ENCODE measurements at regions not wholly inside any gene's neighbourhood (a gene's known extent, or its start where the extent isn't known, plus 50 kb on each side); places are given as distances from the start of the nearest gene placed in this dataset.

DNA sequence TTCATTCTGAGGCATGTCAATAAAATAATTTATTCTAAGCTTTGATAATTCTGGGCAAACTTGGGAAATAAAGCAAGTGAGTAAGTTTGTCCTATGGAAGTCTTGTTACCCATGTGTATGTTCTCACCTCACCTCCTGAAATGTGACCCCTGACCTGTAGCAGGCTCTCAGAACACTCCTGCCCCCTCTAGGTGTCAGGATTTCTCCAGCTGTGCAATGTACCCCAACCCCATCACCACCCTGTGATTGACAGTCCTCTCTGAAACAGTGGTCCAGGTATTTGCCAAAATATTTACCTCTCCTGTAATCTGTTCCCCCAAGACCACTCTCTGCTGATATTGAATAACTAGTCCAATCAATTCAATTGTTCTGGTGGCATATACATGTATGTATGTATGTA is 122.6 kb upstream of the PTER start:
- TF ChIP-seq TAF1 (IDR thresholded peaks at IDR 0.05; ENCODE audit: low read depth) = no peak
- no peak for TF ChIP-seq CTCF (IDR thresholded peaks at IDR 0.05; ENCODE audit: poor library complexity, severe bottlenecking)
- TF ChIP-seq EZH2 (IDR thresholded peaks at IDR 0.05; ENCODE audit: borderline replicate concordance, insufficient read depth, low read length, poor library complexity, severe bottlenecking) = no peak
- TF ChIP-seq MXI1 (conservative IDR thresholded peaks at IDR 0.05; ENCODE audit: poor library complexity, severe bottlenecking) = no peak
- TF ChIP-seq, protein P1, sequence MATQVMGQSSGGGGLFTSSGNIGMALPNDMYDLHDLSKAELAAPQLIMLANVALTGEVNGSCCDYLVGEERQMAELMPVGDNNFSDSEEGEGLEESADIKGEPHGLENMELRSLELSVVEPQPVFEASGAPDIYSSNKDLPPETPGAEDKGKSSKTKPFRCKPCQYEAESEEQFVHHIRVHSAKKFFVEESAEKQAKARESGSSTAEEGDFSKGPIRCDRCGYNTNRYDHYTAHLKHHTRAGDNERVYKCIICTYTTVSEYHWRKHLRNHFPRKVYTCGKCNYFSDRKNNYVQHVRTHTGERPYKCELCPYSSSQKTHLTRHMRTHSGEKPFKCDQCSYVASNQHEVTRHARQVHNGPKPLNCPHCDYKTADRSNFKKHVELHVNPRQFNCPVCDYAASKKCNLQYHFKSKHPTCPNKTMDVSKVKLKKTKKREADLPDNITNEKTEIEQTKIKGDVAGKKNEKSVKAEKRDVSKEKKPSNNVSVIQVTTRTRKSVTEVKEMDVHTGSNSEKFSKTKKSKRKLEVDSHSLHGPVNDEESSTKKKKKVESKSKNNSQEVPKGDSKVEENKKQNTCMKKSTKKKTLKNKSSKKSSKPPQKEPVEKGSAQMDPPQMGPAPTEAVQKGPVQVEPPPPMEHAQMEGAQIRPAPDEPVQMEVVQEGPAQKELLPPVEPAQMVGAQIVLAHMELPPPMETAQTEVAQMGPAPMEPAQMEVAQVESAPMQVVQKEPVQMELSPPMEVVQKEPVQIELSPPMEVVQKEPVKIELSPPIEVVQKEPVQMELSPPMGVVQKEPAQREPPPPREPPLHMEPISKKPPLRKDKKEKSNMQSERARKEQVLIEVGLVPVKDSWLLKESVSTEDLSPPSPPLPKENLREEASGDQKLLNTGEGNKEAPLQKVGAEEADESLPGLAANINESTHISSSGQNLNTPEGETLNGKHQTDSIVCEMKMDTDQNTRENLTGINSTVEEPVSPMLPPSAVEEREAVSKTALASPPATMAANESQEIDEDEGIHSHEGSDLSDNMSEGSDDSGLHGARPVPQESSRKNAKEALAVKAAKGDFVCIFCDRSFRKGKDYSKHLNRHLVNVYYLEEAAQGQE (IDR thresholded peaks at IDR 0.05; ENCODE audit: borderline replicate concordance) = no peak
- TF ChIP-seq SMC3 (conservative IDR thresholded peaks at IDR 0.05; ENCODE audit: poor library complexity) = no peak
- TF ChIP-seq EP300 (conservative IDR thresholded peaks at IDR 0.05; ENCODE audit: poor library complexity, severe bottlenecking) = no peak
- TF ChIP-seq RAD21 (conservative IDR thresholded peaks at IDR 0.05) = no peak
- no peak for TF ChIP-seq POLR2AphosphoS5 (IDR thresholded peaks at IDR 0.05)
- no peaks in the 10 kb centered on the region for H3F3A ChIP-seq (ENCODE audit: insufficient read depth, low read length, poor library complexity, severe bottlenecking)

GRCh38 chr10:16316733-16317390 is 119.9 kb upstream of the PTER start:
- Histone ChIP-seq H2AFZ (ENCODE audit: low read depth, low read length) (no peak overlapping the region), H4K20me1 (ENCODE audit: insufficient read depth) (no peaks in the 10 kb centered on the region)

More for the DNA sequence above, 122.6 kb upstream of the PTER start:
- Histone ChIP-seq H3K36me3 (ENCODE audit: insufficient read depth, low read length) (no peaks in the 10 kb centered on the region), H4K20me1 (ENCODE audit: insufficient read depth) (no peaks in the 10 kb centered on the region), H3K79me2 (replicated peaks; ENCODE audit: insufficient read depth, low read length) (no peaks in the 10 kb centered on the region), H3K27me3 (ENCODE audit: insufficient read depth, low read depth, low read length) (no peaks in the 10 kb centered on the region), H3K9me3 (ENCODE audit: low read length) (no peaks in the 10 kb centered on the region), H3K9ac (ENCODE audit: low read length) (no peak overlapping the region), H3K4me3 (ENCODE audit: low read length) (no peak overlapping the region), H3K9me2 (ENCODE audit: insufficient read depth, low read length) (no peaks in the 10 kb centered on the region), H3K27ac (ENCODE audit: low read length) (no peak overlapping the region), H2AFZ (ENCODE audit: low read depth, low read length) (no peak overlapping the region), H3K4me2 (ENCODE audit: low read length) (no peak overlapping the region)

More at GRCh38 chr10:16316733-16317390, 119.9 kb upstream of the PTER start:
- H3K27ac ChIP-seq (ENCODE audit: low read length) = no peak overlapping the region
- H3K4me3 ChIP-seq (ENCODE audit: low read length) = no peak overlapping the region
- no peaks in the 10 kb centered on the region for H3K27me3 ChIP-seq (ENCODE audit: insufficient read depth, low read depth, low read length)
- no peak overlapping the region for H3K4me2 ChIP-seq (ENCODE audit: low read length)
- H3F3A ChIP-seq (ENCODE audit: insufficient read depth, low read length, poor library complexity, severe bottlenecking) = no peaks in the 10 kb centered on the region
- no peaks in the 10 kb centered on the region for H3K79me2 ChIP-seq (replicated peaks; ENCODE audit: insufficient read depth, low read length)
- H3K9ac ChIP-seq (ENCODE audit: low read length) = no peak overlapping the region
- H3K9me3 ChIP-seq (ENCODE audit: low read length) = no peaks in the 10 kb centered on the region
- no peaks in the 10 kb centered on the region for H3K36me3 ChIP-seq (ENCODE audit: insufficient read depth, low read length)
- no peak for TF ChIP-seq CTCF (IDR thresholded peaks at IDR 0.05; ENCODE audit: poor library complexity, severe bottlenecking)
- TF ChIP-seq POLR2AphosphoS5 (IDR thresholded peaks at IDR 0.05) = no peak
- no peak for TF ChIP-seq EP300 (conservative IDR thresholded peaks at IDR 0.05; ENCODE audit: poor library complexity, severe bottlenecking)
- no peak for TF ChIP-seq RAD21 (conservative IDR thresholded peaks at IDR 0.05)
- no peak for TF ChIP-seq TAF1 (IDR thresholded peaks at IDR 0.05; ENCODE audit: low read depth)
- TF ChIP-seq SMC3 (conservative IDR thresholded peaks at IDR 0.05; ENCODE audit: poor library complexity) = no peak
- TF ChIP-seq, protein P1 (IDR thresholded peaks at IDR 0.05; ENCODE audit: borderline replicate concordance) = no peak
- no peak for TF ChIP-seq MXI1 (conservative IDR thresholded peaks at IDR 0.05; ENCODE audit: poor library complexity, severe bottlenecking)
- no peak for TF ChIP-seq EZH2 (IDR thresholded peaks at IDR 0.05; ENCODE audit: borderline replicate concordance, insufficient read depth, low read length, poor library complexity, severe bottlenecking)
- H3K9me2 ChIP-seq (ENCODE audit: insufficient read depth, low read length) = no peaks in the 10 kb centered on the region
